SU-DHL-6 (cell line): ENCODE measurements at regions not wholly inside any gene's neighbourhood (a gene's known extent, or its start where the extent isn't known, plus 50 kb on each side); places are given as distances from the start of the nearest gene placed in this dataset.

ENCODE experiments used
- H2AFZ ChIP-seq: fragments of 200-600 bp; sonication (generic); 2 replicates; pipeline ENCODE4 v1.6.1; 2014; ENCODE audit warnings: low read depth, mild to moderate bottlenecking, moderate library complexity, mixed read lengths, antibody characterized with exemption, low read length; ENCODE audit not compliant: severe bottlenecking
- H3F3A ChIP-seq: fragments of 200-600 bp; shearing (Covaris generic); 2 replicates; pipeline ENCODE4 v1.6.0; 2016; ENCODE audit warnings: antibody characterized with exemption, mild to moderate bottlenecking; ENCODE audit not compliant: insufficient read depth
- H3K27ac ChIP-seq: fragments of 200-600 bp; sonication (generic); 2 replicates; pipeline ENCODE4 v1.5.1; 2016; ENCODE audit warnings: low read depth, mild to moderate bottlenecking, low read length, moderate library complexity, mixed read lengths
- H3K27me3 ChIP-seq: fragments of 200-600 bp; sonication (generic), shearing (Covaris generic); 2 replicates; pipeline ENCODE4 v1.6.0; 2014; ENCODE audit warnings: mild to moderate bottlenecking, low read length
- H3K36me3 ChIP-seq: fragments of 200-600 bp; sonication (generic); 2 replicates; pipeline ENCODE4 v1.6.1; 2014; ENCODE audit warnings: mild to moderate bottlenecking, low read length, mixed read lengths
- H3K4me2 ChIP-seq: fragments of 300-600, 200-600 bp; shearing (Covaris generic), sonication (generic); 2 replicates; pipeline ENCODE4 v1.6.0; 2014; ENCODE audit warnings: low read length, low read depth, mild to moderate bottlenecking; ENCODE audit not compliant: poor library complexity, severe bottlenecking
- H3K4me3 ChIP-seq: fragments of 200-600 bp; sonication (generic); 2 replicates; pipeline ENCODE4 v1.5.1; 2014; ENCODE audit warnings: antibody characterized with exemption, low read length, mild to moderate bottlenecking, mixed read lengths; ENCODE audit not compliant: insufficient read depth, poor library complexity, severe bottlenecking
- H3K79me2 ChIP-seq: fragments of 200-600 bp; sonication (generic); 2 replicates; pipeline ENCODE4 v1.6.1; 2014; ENCODE audit warnings: mild to moderate bottlenecking, low read length, moderate library complexity; ENCODE audit not compliant: insufficient read depth
- H3K9ac ChIP-seq: fragments of 200-600 bp; sonication (generic); 2 replicates; pipeline ENCODE4 v1.7.0; 2014; ENCODE audit warnings: mild to moderate bottlenecking, low read length
- H3K9me2 ChIP-seq: fragments of 200-600 bp; sonication (generic); replicated peaks from 2 replicates; pipeline ENCODE4 v1.6.1; 2014; ENCODE audit warnings: low read length; ENCODE audit not compliant: insufficient read depth
- H3K9me3 ChIP-seq: fragments of 200-600 bp; sonication (generic); 2 replicates; pipeline ENCODE4 v1.6.1; 2014; ENCODE audit warnings: low read length, mixed read lengths; ENCODE audit not compliant: insufficient read depth
- H4K20me1 ChIP-seq: fragments of 200-600 bp; sonication (generic); 2 replicates; pipeline ENCODE4 v1.6.1; 2014; ENCODE audit warnings: low read depth, mild to moderate bottlenecking, antibody characterized with exemption, low read length, moderate library complexity, mixed read lengths
- CTCF ChIP-seq: fragments of 200-600 bp; sonication (generic); IDR thresholded peaks from one replicate; pipeline ENCODE4 v1.5.1; 2017; ENCODE audit warnings: antibody characterized with exemption, mild to moderate bottlenecking, low read length, moderate library complexity; ENCODE audit not compliant: insufficient read depth, poor library complexity, severe bottlenecking
- EZH2phosphoT487 ChIP-seq: fragments of 200-600 bp; sonication (generic), shearing (Covaris generic); conservative IDR thresholded peaks from 2 replicates; pipeline ENCODE4 v1.6.1; 2018; ENCODE audit warnings: mild to moderate bottlenecking, antibody characterized with exemption, low read length, moderate library complexity, mixed read lengths

DNA sequence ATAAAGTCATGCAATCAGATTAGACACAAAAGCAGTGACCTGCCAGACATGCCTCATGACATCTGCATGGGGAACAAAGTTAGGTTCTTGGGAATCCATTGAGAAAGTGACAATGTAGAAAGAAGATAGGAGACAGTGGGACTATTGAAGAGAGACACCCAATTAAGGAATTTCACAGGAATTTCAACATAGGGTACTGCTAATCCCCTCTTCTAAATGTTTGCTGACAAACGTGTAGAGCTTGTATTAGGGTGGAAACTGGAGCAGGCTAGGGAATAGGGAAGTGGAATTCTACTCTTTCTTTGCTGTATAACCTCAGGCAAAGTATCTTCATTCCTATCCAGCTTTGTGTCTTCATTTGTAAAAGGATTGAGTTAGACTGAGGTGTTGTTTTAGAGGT lies 409.4 kb upstream of the SASH1 start:
- H3K9me2 ChIP-seq: no peaks in the 10 kb centered on the region
- H3K36me3 ChIP-seq: no peaks in the 10 kb centered on the region

DNA sequence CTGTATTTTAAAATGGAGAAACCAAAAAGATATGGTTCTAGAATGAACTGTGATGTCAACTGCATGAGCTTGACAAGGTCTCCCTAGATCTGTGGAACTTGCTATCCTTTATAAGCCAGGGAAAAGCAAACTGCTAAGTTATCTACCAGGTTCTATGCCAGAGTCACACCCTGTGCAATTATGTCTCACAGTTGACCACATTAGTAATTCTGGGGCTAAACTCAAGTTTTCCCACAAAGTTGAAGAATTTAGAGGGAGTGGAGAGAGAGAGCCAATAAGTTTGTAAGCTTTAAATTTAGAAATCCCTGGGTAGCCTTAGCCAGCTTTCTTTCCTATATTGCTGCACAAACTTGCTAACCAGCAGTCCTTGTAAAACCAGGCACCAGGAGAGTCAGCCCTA lies 407.0 kb upstream of the SASH1 start:
- Histone ChIP-seq H3K27me3 (no peaks in the 10 kb centered on the region), H3K4me2 (no peak overlapping the region), H3K79me2 (no peaks in the 10 kb centered on the region), H2AFZ (no peak overlapping the region), H3F3A (no peaks in the 10 kb centered on the region), H3K9me2 (no peaks in the 10 kb centered on the region), H3K36me3 (no peaks in the 10 kb centered on the region), H3K4me3 (no peak overlapping the region), H3K9ac (no peak overlapping the region), H3K27ac (no peak overlapping the region), H4K20me1 (no peaks in the 10 kb centered on the region), H3K9me3 (no peaks in the 10 kb centered on the region)
- TF ChIP-seq CTCF (no peak), EZH2phosphoT487 (no peak)

More for the DNA sequence above, 409.4 kb upstream of the SASH1 start:
- Histone ChIP-seq H3K9me3 (no peaks in the 10 kb centered on the region), H3K4me3 (no peak overlapping the region), H3K4me2 (no peak overlapping the region), H2AFZ (no peak overlapping the region), H3K27ac (no peak overlapping the region), H3K9ac (no peak overlapping the region), H4K20me1 (no peaks in the 10 kb centered on the region), H3K79me2 (no peaks in the 10 kb centered on the region), H3K27me3 (no peaks in the 10 kb centered on the region), H3F3A (no peaks in the 10 kb centered on the region)
- TF ChIP-seq CTCF (no peak), EZH2phosphoT487 (no peak)

DNA sequence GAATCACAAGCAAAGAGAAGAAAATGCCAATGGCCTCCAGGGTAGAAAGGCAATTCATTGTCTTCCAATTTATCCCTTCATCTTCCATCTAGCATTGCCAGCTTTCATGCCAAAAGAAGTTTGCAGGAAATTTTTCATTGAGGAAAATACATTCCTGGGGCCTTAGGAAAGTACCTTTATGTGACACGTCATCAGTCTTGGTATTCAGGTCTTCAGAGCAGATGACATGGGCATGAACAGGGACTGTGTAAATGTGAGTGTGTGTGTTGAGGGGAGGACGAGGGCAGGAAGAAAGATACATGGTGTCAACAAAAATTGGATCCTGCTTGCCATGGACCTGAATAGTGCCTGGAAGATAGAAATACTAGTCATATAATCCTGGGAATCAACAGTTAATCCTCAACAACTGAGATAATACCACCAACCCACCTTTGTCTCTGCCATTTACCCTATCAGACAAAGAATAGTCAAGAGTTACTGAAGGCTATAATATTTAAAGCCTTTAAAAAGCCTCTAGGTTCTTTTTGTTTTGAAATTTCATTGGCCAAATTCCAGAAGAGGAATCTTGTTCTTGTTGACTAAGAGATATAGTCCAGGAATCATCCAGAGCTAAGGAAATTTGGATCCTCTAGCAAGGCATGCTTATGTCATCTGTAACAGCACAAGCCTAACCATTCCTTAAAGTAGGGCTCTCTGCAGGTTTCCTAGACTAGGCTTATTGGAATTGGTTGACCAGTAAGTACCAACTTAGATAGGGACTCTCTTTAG lies 405.8 kb upstream of the SASH1 start:
- Histone ChIP-seq H3K79me2 (no peaks in the 10 kb centered on the region), H3K27ac (no peak overlapping the region), H2AFZ (no peak overlapping the region), H3K9me3 (no peaks in the 10 kb centered on the region), H4K20me1 (no peaks in the 10 kb centered on the region), H3K4me3 (no peak overlapping the region), H3K36me3 (no peaks in the 10 kb centered on the region), H3K27me3 (no peaks in the 10 kb centered on the region), H3K4me2 (no peak overlapping the region), H3K9me2 (no peaks in the 10 kb centered on the region), H3K9ac (no peak overlapping the region), H3F3A (no peaks in the 10 kb centered on the region)
- TF ChIP-seq EZH2phosphoT487 (no peak), CTCF (no peak)
